CD4-positive, alpha-beta T cell treated with Interleukin-4 for 1 hour (primary cell): ENCODE measurements at regions not wholly inside any gene's neighbourhood (a gene's known extent, or its start where the extent isn't known, plus 50 kb on each side); places are given as distances from the start of the nearest gene placed in this dataset.
A peak's percentile ranks its signal among the peaks of the same experiment; 100 is the strongest.

Experiments used
- DNase-seq, 2 donors: peaks; one replicate each; pipeline ENCODE4 v3.0.0-alpha.2; 2020 to 2022

GRCh38 chr15:70269991-70270751, 172.5 kb upstream of the TLE3 start:
- DNase-seq: no peak

- no peak for DNase-seq
Measured at GRCh38 chr15:70269311-70269911, 171.7 kb upstream of the TLE3 start.

- no peak for DNase-seq
Measured at GRCh38 chr15:70268698-70269251, 171.1 kb upstream of the TLE3 start.

- DNase-seq: peak in 1 of 2 donors; percentile 48
Measured at GRCh38 chr15:70267879-70268278, 170.2 kb upstream of the TLE3 start.

- no peak for DNase-seq
Measured at GRCh38 chr15:70267306-70267705, 169.6 kb upstream of the TLE3 start.

- peak; percentile 19 to 81 for DNase-seq
Measured at GRCh38 chr15:70266412-70267121, 168.8 kb upstream of the TLE3 start.

- no peak for DNase-seq
Measured at GRCh38 chr15:70265986-70266385, 168.3 kb upstream of the TLE3 start.

- DNase-seq: no peak
Measured at GRCh38 chr15:70265466-70265978, 167.8 kb upstream of the TLE3 start.

GRCh38 chr15:70264738-70265465, 167.2 kb upstream of the TLE3 start:
- DNase-seq: no peak

- peak in 1 of 2 donors; percentile 40 for DNase-seq
Measured at GRCh38 chr15:70264014-70264582, 166.4 kb upstream of the TLE3 start.

- no peak for DNase-seq
Measured at GRCh38 chr15:70262591-70263274, 165.0 kb upstream of the TLE3 start.

- DNase-seq: no peak
Measured at GRCh38 chr15:70262171-70262570, 164.5 kb upstream of the TLE3 start.

- no peak for DNase-seq
Measured at GRCh38 chr15:70261083-70261482, 163.4 kb upstream of the TLE3 start.

- DNase-seq: no peak
Measured at GRCh38 chr15:70260580-70260979, 162.9 kb upstream of the TLE3 start.

GRCh38 chr15:70259640-70260508, 162.2 kb upstream of the TLE3 start:
- DNase-seq: no peak

GRCh38 chr15:70259028-70259424, 161.3 kb upstream of the TLE3 start:
- peak; percentile 64 to 71 for DNase-seq

GRCh38 chr15:70258369-70259027, 160.8 kb upstream of the TLE3 start:
- DNase-seq: peak; percentile 49 to 53

GRCh38 chr15:70257573-70258248, 160.0 kb upstream of the TLE3 start:
- peak in 1 of 2 donors; percentile 59 for DNase-seq

GRCh38 chr15:70257047-70257446, 159.3 kb upstream of the TLE3 start:
- DNase-seq: no peak
